Spleen (tissue), 7 donors: ENCODE measurements at regions not wholly inside any gene's neighbourhood (a gene's known extent, or its start where the extent isn't known, plus 50 kb on each side); places are given as distances from the start of the nearest gene placed in this dataset.

Source experiments
- CTCF ChIP-seq, 11 experiments: fragments of 200-600 bp in 7 of 11; fragments of 450-650 bp in 4 of 11; sonication (generic) in 4 of 11; IDR thresholded peaks in 8 of 11; conservative IDR thresholded peaks in 3 of 11; 1 replicate in 7 of 11; 2 replicates in 4 of 11; pipeline versions ENCODE4 v1.4.0 to v1.8.0; 2016 to 2021; ENCODE audit warnings: antibody characterized with exemption in 11 of 11, inconsistent platforms in 4 of 11, mild to moderate bottlenecking in 1 of 11
- POLR2A ChIP-seq, 3 donors: fragments of 450-650 bp; IDR thresholded peaks; one replicate each; pipeline ENCODE4 v1.5.1; 2017; ENCODE audit warnings: antibody characterized with exemption in 3 of 3, mild to moderate bottlenecking in 1 of 3
- donor health status: DM: no; HTN: no; CAD: no; lungs with moderate emphysema.
- donor health status: DM: no; HTN: no; CAD: no.
- donor health status: DM: no; HTN: no; CAD: no.

- TF ChIP-seq CTCF (IDR thresholded peaks at IDR 0.05 in 8 of 11, conservative IDR thresholded peaks at IDR 0.05 in 3 of 11) (no peak), POLR2A (IDR thresholded peaks at IDR 0.05) (no peak)
Measured at GRCh38 chr7:131959106-131959812, 402.8 kb upstream of the PODXL start.
